ENCODE measurements at regions not wholly inside any gene's neighbourhood (a gene's known extent, or its start where the extent isn't known, plus 50 kb on each side); places are given as distances from the start of the nearest gene placed in this dataset.
"Not testable (repeated sequence)": the region's sequence is repeated elsewhere in the genome, so short reads cannot be mapped to it uniquely, and the experiment has no call there.

- TF ChIP-seq CTCF (IDR thresholded peaks at IDR 0.05): no peak
- no peak for ATAC-seq
- no peak for DNase-seq
- intact Hi-C loops (cut with DNase I, micrococcal nuclease): no loop called here
- Histone ChIP-seq H3K36me3 (ENCODE audit: low read depth) (no peaks in the 10 kb centered on the region), H3K9me3 (no peaks in the 10 kb centered on the region), H3K4me3 (no peak overlapping the region), H3K4me1 (ENCODE audit: low read depth) (no peaks in the 10 kb centered on the region)
Observed at GRCh38 chr3:118641608-118642007, 393.0 kb downstream of the IGSF11 start.

GRCh38 chr3:118671192-118671591, 363.5 kb downstream of the IGSF11 start:
- no peak for ATAC-seq
- H3K36me3 ChIP-seq (ENCODE audit: low read depth): no peaks in the 10 kb centered on the region
- intact Hi-C loops (cut with DNase I, micrococcal nuclease): no loop called here
- no peak overlapping the region for H3K4me3 ChIP-seq
- H3K4me1 ChIP-seq (ENCODE audit: low read depth): no peaks in the 10 kb centered on the region
- H3K9me3 ChIP-seq: no peaks in the 10 kb centered on the region
- DNase-seq: no peak
- no peak for TF ChIP-seq CTCF (IDR thresholded peaks at IDR 0.05)

GRCh38 chr3:118675305-118675704, 359.3 kb downstream of the IGSF11 start:
- TF ChIP-seq CTCF (IDR thresholded peaks at IDR 0.05): no peak
- no peak for DNase-seq
- Histone ChIP-seq H3K36me3 (ENCODE audit: low read depth) (no peaks in the 10 kb centered on the region), H3K4me1 (ENCODE audit: low read depth) (no peaks in the 10 kb centered on the region), H3K9me3 (no peaks in the 10 kb centered on the region), H3K4me3 (no peak overlapping the region)
- intact Hi-C loops (cut with DNase I, micrococcal nuclease): no loop called here
- ATAC-seq: no peak

GRCh38 chr3:118678663-118679062, 356.0 kb downstream of the IGSF11 start:
- ATAC-seq; H3K4me1 ChIP-seq (ENCODE audit: low read depth); DNase-seq; H3K4me3 ChIP-seq; H3K9me3 ChIP-seq; intact Hi-C loops (cut with DNase I, micrococcal nuclease); H3K36me3 ChIP-seq (ENCODE audit: low read depth): not testable (repeated sequence)

- DNase-seq (no peak), ATAC-seq (no peak)
- no peaks in the 10 kb centered on the region for H3K36me3 ChIP-seq (ENCODE audit: low read depth)
- intact Hi-C loops (cut with DNase I, micrococcal nuclease): no loop called here
- H3K4me1 ChIP-seq (ENCODE audit: low read depth): no peaks in the 10 kb centered on the region
- H3K9me3 ChIP-seq: no peaks in the 10 kb centered on the region
- no peak overlapping the region for H3K4me3 ChIP-seq
- TF ChIP-seq CTCF (IDR thresholded peaks at IDR 0.05): no peak
Observed at GRCh38 chr3:118682921-118683320, 351.7 kb downstream of the IGSF11 start.

GRCh38 chr3:118683636-118684035, 351.0 kb downstream of the IGSF11 start:
- no peak overlapping the region for H3K4me3 ChIP-seq
- no peaks in the 10 kb centered on the region for H3K4me1 ChIP-seq (ENCODE audit: low read depth)
- ATAC-seq (no peak), DNase-seq (no peak)
- no peaks in the 10 kb centered on the region for H3K36me3 ChIP-seq (ENCODE audit: low read depth)
- no peak for TF ChIP-seq CTCF (IDR thresholded peaks at IDR 0.05)
- intact Hi-C loops (cut with DNase I, micrococcal nuclease): no loop called here
- no peaks in the 10 kb centered on the region for H3K9me3 ChIP-seq
